ENCODE measurements at regions not wholly inside any gene's neighbourhood (a gene's known extent, or its start where the extent isn't known, plus 50 kb on each side); places are given as distances from the start of the nearest gene placed in this dataset.
"Not testable (repeated sequence)": the region's sequence is repeated elsewhere in the genome, so short reads cannot be mapped to it uniquely, and the experiment has no call there.

DNA sequence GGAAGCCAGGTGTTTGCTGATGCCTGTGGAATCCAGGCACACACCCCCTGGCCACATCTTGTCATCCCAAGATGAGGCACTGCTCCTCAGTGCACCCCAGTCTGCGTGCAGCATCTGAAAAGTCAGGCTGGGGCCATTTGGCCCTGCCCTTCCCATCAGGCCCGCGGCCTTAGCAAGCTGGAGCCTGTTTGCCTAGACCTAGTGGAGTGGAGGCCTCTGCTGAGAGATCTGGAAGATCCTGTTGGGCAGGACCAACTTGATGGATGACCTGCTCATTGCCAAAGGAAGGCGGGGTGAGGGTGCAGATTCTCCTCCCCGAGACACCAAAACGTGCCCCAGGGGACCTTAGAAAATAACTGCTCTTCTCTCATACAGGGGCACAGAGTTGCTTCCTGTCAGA, 220.2 kb downstream of the SHQ1 start:
- no peak for DNase-seq (ENCODE audit: low read depth in 3 of 3, low spot score in 1 of 3)

DNA sequence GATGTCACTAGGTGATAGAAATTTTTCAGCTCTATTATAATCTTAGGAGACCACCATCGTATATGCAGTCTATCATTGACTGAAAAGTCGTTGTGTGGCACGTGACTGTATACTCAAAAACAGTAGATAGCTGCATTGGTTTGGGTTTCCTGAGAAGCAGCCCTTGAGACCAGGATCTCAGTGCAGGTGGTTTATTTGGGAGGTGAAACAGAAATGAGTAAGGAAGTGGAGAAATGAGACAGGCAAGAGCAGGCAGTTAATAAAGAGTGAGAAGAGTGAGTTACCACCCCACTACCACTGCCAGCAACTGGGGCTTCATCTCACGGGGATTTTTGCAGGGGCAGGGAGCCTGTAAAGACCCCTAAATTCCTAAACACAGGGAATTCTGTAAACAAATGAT, 221.0 kb downstream of the SHQ1 start:
- DNase-seq (ENCODE audit: low read depth in 3 of 3, low spot score in 1 of 3), result no peak

DNA sequence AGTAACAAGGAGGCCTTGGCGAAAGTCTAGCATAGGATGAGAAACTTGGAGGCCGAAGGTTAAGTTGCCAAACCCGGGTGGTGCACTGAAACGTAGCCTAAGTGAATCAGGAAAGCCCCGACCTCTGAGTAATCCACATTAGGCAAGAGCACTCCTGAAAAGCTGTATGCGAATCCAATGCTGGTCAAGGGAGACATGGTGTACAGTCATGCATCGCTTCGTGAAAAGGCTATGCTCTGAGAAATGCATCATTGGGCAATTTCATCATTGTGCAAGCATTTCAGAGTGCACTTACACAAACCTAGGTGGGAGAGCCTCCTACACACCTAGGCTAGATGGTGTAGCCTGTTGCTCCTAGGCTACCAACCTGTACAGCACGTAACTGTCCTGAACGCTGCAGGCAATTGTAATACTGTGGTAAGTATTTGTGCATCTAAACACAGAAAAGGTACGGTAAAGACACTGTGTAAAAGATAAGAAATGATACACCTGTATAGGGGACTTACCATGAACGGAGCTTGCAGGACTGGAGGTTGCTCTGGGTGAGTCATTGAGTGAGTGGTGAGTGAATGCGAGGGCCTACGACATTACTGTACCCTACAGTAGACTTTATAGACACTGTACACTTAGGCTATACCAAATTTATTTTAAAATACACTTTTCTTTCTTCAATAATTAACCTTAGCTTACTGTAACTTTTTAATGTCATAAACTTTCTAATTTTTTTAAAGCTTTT, 222.5 kb downstream of the SHQ1 start:
- no peak for DNase-seq (ENCODE audit: low read depth in 3 of 3, low spot score in 1 of 3)

DNA sequence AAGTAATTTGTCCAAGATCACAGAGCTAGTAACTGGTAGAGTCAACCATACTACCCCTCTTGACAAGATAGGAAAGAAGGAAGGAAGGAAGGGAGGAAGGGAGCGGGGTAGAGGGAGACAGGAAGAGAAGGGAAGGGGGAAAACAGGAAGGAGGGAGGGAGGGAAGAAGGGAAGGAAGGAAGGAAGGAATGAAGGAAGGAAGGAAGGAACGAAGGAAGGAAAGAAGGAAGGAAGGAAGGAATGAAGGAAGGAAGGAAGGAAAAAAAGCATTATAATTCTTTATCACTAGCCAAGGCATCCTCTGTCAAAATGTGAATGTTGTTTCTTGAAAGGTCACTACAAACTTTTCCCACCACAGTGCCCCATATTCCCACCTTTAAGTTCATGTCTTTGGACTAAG, 223.6 kb downstream of the SHQ1 start:
- no peak for DNase-seq (ENCODE audit: low read depth in 3 of 3, low spot score in 1 of 3)

DNA sequence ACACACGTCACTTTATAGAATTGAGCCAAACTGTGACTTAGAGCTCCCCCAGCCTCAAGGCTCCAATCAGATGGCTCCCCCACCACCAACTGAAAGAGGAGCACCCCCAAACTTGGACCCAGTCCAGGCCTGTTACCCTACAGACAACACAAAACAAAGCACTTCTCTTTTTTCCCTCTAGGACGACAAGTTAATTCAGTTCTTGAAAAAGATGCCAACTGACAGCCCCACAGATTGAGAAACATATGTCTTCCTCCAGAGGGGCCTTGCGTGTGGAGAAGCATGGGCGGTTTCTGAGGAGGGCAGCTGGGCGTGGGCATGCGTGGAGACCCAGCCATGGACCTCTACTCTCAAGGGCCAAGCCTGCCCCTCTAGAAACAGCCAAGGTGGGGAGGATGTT, 229.5 kb downstream of the SHQ1 start:
- no peak for DNase-seq (ENCODE audit: low read depth in 3 of 3, low spot score in 1 of 3)

DNA sequence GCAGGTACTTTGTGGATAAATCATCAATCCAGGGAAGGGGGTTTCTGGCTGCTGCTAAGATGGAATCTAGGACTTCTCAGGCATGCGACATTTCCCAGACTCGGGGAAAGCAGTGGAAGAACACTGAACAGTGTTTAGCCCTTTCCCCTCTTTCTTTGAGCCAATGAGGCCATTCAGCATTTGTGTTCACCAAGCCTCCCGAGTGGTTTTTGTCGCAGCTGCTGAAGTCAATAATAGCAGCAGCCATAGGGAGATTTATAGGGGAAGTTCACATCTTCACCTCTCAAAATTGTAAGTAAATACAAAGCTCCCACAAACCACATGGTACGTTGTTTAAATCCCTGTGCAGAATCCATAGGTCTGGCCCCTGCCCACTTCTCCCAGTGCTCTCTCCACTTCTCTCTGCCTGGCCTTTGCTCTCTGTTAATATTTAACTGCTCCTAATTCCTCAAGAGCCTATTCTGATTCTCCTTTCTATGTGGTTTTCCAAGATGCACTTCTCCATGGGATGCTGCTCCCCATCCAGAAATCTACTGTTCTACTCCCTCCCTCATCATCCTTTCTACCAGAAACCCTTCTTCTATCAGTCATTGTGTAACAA, 230.7 kb downstream of the SHQ1 start:
- no peak for DNase-seq (ENCODE audit: low read depth in 3 of 3, low spot score in 1 of 3)

DNA sequence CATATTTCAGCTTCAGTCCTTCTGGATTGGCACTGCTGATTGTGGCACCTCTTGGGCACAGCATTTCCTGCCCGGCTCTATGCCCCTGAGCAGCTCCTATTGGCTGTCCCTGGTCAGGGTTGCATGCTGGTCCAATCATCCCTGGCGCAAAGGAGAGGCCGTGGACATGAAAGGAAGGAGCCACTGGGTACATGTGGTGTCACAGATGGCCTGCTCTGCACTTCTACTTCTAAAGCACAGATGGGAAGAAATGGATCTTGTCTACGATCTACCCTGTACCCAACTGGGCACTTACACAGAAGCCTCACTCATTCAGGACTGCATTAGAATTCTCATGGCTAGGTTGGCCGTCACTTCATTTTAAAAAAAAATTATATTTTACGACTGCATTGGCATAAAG, 232.5 kb downstream of the SHQ1 start:
- no peak for DNase-seq (ENCODE audit: low read depth in 3 of 3, low spot score in 1 of 3)

DNA sequence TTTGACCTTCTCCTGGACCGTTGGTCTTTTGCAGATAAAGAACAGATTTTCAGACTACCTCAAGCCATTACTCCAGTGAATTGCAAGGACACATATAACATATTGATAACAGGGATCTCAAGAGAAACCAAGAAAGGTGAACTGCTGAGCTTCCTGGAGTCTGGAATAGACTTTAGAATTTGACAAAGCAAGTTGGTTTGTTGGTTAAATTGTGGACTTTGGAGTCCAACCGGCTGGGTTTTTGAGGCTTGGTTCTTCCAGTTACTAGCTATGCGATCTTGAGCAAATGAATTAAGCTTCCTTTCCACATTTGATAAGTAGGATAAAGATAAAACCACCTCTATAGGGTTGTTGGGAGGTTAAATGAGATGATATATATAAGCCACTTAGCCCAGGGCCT, 233.1 kb downstream of the SHQ1 start:
- DNase-seq (ENCODE audit: low read depth in 3 of 3, low spot score in 1 of 3), result no peak

DNA sequence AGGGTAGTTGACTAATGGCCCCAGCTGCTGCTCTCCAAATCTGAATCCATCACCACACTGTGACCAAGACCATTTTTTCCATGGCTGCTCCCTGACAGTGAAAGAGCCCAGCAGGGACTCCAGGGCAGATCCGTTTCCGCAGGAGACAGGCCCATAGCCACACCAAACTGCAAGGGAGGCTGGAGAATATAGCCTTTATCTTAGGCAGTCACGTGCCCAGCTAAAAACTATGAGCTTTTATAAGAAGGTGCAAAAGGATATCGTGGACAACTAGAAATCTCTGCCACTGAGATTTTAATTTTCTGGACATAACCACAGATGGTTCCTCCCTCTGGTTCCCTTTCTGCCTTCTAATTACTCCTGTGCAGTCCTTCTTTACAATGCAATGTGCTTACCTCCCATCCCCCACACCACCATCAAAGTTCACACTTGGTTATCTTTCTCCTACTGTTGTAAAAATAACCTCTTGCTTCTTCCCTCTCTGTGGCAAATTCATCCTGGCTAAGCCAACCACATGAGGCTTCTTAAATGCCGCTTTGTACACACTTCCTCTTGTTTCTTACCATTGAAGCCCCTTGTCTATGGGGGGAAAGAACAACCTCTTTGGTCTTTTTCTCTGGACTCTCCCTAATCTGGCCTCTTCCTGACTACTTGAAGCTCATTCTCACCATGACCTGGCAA, 233.7 kb downstream of the SHQ1 start:
- no peak for DNase-seq (ENCODE audit: low read depth in 3 of 3, low spot score in 1 of 3)

DNA sequence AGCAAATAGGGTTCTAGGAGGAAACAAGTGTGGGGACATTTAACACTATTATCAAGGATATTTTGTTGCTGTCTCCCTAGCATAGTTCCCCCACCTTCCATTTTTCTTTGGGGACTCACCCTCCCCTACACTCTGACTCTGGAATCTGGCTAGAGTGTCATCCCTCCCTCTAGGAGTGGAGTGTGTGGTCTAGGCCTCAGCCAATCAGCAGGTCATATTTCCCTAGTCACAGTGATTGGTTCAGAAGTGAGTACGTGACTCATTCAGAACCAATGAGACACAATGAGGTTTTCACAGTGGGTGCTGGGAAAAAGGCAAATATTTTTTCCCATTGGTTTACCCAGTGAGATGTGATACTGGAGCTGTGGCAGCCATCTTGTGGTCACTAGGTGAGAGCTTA, 234.4 kb downstream of the SHQ1 start:
- no peak for DNase-seq (ENCODE audit: low read depth in 3 of 3, low spot score in 1 of 3)

DNA sequence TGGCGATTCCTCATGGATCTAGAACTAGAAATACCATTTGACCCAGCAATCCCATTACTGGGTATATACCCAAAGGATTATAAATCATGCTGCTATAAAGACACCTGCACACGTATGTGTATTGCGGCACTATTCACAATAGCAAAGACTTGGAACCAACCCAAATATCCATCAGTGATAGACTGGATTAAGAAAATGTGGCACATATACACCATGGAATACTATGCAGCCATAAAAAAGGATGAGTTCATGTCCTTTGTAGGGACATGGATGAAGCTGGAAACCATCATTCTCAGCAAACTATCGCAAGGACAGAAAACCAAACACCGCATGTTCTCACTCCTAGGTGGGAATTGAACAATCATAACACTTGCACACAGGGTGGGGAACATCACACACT, 239.1 kb downstream of the SHQ1 start:
- DNase-seq (ENCODE audit: low read depth in 3 of 3, low spot score in 1 of 3), result not testable (repeated sequence)

DNA sequence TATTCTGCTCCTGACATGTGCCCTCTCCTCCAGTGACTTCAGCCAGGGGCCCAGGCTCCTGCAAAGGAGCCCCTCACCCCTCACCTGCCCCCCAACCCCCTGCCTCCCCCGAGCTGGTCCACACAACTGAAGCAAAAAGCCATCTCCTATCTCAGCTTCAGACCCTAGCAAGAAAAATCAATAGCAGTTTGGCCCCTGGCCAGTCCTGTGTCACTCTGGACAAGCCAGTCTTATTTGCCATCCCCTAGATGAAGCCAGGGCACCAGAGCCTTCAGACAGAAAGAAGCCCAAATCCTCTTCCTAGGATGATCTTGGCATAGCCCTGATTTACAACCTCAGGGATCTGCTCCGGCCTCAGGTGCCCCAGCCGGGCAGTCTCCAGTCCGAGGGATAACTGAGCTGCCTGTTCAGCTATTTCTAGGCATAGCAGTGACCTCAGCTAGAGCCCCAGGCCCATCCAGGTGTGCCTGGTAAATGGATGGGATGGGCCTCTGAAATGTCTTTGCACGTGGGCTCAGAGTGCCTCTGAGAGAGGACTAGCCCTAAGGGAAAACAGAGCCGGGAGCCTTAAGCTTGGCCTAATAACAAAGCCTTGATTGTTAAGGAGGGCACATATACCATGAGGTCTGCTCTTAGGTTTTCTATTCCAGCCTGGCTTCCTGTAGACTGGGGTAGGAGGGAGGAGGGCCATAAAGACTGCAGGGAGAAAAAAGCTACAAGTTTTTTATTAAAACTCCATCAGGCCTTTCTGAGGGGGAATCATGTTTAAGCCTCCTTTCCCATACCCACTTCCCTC, 242.0 kb downstream of the SHQ1 start:
- DNase-seq (ENCODE audit: low read depth in 3 of 3, low spot score in 1 of 3), result no peak

DNA sequence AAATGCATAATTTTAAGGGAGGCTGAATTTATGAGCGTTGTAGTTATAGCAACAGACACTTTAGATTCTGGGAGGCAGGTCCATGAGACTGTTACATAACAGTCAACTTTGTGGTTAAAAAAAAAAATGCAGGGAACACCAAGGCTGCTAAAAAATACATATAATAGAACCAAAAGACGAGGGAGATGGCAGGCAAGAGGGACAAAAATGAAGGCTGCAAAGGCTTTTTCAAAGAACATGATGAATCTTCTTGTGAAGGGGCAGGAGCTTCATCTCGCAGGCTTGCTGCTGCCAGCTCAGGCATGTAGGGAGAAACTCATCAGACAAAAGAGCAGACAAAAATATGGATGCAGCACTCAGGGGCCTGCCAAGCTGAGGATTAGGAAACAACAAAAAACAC, 243.9 kb downstream of the SHQ1 start:
- no peak for DNase-seq (ENCODE audit: low read depth in 3 of 3, low spot score in 1 of 3)

DNA sequence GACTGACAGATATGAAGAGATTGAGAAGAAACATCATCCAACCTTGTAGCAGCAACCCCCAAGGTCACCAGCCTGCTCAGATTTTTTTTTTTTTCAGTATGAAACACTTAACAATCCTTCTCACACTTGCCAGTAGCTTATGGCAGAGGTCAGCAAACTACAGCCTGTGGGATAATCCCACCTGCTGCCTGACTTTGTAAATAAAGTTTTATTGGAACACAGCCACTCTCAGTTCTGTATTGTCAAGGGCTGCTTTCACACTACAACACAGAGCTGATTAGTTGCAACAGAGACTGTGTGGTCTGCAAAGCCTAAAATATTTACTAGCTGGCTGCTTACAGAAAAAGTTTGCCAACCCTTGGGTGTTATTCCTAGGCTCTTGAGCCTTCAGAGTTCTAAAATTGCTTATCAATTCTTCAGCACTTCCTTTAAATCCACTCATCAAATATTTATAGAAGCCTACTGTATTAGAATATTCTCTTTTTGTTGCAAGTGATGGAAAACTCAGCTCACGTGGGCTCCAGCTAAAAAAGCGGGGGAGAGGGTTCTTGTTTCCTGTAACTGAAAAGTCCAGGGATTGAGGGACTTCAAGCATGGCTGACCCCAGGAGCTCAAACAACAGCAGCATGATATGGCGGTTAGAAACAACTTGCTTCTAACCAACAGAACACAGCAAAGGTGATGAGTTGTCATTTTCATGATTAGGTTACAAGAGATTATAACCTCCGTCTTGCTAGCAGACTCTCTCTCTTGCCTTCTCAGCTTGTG, 246.1 kb downstream of the SHQ1 start:
- no peak for DNase-seq (ENCODE audit: low read depth in 3 of 3, low spot score in 1 of 3)

DNA sequence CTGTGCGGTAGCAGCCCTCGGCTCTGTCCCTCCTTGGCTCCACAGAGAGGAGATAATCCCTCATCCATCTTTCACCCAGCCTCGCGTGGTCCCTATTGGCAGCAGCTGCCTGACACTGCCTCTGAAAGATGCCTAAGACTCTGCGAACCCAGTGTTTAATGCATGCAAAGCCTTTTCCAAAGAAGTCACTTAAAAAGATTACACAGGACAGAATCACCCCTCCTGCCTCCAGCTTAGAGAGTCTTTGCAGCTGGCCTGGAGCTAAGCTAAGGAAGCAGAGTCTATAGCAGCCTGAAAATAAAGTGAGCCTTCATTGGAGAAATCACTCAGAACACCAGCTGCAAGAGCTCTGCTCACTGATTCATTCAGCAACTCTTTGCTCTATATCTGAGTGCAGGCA, 247.2 kb downstream of the SHQ1 start:
- no peak for DNase-seq (ENCODE audit: low read depth in 3 of 3, low spot score in 1 of 3)

DNA sequence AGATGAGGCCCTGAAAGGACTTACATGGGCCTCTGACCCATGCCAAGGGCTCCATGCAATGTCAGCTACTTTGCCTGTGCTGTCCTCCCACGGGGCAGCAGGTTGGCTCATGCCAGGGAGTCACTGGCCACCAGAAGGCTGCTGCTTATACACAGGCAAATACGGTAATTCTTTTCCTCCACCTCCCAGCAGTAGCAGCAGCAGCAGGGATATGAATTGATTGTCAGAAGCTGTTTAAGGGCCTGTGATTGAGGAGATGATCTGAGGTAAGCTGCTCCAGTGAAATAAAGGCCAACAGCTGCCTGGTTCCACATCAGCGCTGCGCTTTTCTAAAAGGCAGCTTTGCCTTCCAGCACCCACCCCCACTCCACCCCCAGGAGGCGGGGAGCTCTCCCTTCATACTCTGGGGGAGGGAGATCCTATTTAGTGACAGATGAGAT, 250.5 kb downstream of the SHQ1 start:
- DNase-seq (ENCODE audit: low read depth in 3 of 3, low spot score in 1 of 3), result no peak

DNA sequence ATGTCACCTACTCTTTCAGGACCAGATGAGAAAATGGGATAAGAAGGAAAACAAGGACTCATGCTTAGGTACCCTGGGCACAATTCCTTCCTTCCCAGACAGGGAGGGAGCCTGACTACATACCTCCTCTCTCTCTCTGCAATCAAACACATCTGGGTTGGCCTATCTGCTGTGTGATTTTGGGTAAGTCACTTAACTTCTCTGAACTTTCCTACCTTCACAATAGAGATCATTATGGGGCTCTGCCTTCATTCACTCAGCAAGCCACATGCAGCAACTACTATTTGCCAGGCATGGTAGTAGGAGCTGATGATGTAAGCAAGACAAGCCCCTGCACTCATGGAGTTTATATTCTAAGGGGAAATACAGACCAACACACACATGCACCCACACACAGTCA, 251.2 kb downstream of the SHQ1 start:
- DNase-seq (ENCODE audit: low read depth in 3 of 3, low spot score in 1 of 3), result no peak

DNA sequence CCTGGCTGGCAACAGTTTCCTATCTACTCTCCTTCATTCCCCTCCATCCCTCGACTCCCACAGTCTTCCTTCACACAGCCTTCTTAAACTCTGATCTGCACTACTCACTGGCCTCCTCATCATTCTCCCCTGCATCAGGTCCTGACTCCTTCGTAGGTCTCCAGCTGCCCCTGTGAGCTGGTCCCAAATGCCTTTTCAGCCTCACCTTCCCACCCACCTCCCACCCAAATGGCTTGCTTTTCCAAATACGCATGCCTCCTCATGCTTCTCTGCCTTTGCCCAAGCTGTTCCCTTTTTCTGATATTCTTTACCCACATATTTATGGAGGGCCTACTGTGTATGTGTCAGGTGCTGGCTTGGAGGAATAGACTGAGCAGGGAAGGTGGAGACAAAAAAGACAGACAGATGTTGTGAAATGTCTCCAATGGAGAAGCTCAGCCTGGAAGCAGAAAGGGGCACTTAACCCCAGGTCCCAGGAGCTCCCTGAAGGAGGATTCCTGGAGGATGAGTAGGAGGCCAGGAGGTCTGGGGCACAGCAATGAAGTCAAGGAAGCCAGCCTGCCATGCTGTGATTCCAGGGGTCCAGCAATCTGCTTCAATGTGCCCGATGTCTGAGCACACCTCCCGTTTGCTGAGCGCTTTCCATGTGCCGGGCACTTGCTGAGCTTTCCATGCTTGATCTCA, 252.2 kb downstream of the SHQ1 start:
- no peak for DNase-seq (ENCODE audit: low read depth in 3 of 3, low spot score in 1 of 3)

DNA sequence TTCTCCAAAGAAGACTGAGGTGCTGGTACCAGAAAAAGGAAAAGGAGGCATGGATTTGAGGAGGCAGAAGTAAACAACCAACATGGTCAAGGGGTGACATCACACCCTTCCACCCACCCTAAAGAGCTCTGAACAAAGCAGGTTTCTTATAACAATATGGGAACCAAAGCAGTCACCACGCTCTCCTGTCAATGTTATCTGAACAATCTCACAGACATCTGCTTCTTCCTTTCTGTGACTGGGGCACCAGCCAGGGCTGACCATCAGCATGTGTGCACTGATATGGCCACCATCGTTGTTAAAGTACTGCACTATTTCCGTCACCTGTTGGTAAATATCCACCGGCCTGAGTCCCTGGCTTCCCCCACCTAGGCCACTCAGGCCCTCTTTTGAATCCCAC, 252.9 kb downstream of the SHQ1 start:
- no peak for DNase-seq (ENCODE audit: low read depth in 3 of 3, low spot score in 1 of 3)

DNA sequence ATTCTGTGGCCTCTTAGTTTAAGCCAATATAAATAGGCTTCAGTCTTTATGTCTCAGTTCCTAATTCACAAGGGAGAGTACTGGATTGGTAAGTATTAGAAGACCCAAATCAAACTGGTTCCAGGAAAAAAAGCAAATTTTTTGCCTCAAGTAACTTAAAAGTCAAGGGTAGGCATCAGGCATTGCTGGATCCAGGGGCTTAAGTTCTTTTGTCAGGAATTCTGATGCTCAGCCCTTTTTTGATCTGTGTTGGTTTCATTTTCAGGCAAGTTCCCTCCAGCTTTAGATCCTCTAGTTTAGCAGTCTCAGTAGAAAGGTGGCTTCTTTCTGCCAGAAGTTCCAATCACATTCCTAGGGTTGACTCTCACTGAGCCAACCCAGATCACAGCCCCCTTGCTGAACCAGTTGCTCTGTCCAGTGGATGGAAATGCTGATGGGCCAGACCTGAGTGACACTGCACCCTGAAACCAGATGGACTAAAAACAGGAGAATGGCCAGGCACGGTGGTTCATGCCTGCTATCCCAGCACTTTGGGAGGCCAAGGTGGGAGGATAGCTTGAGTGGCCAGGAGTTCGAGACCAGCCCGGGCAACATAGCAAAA, 253.5 kb downstream of the SHQ1 start:
- no peak for DNase-seq (ENCODE audit: low read depth in 3 of 3, low spot score in 1 of 3)

All from stimulated activated CD4-positive, alpha-beta T cell treated with anti-CD3 and anti-CD28 coated beads, TNF-alpha, amount 100 ng/mL, for 1 hour (primary cell).